ENCODE measurements at regions not wholly inside any gene's neighbourhood (a gene's known extent, or its start where the extent isn't known, plus 50 kb on each side); places are given as distances from the start of the nearest gene placed in this dataset.

GRCh38 chr2:207264310-207264709 lies 98.6 kb upstream of the KLF7 start:
- TF ChIP-seq CTCF (IDR thresholded peaks at IDR 0.05 in 2 of 3, conservative IDR thresholded peaks at IDR 0.05 in 1 of 3; ENCODE audit: insufficient read depth in 2 of 3, low read depth in 1 of 3, low read length in 3 of 3) (no peak), PCBP2 (IDR thresholded peaks at IDR 0.05; ENCODE audit: low read depth, low read length, poor library complexity, severe bottlenecking) (no peak), PHF20 (IDR thresholded peaks at IDR 0.05; ENCODE audit: partially characterized antibody) (no peak), EZH2 (IDR thresholded peaks at IDR 0.05; ENCODE audit: borderline replicate concordance, low read depth, low read length) (no peak), REST (IDR thresholded peaks at IDR 0.05; ENCODE audit: borderline replicate concordance) (no peak), REST (CRISPR knock-in tag; IDR thresholded peaks at IDR 0.05; ENCODE audit: low read depth) (no peak), SAFB2 (IDR thresholded peaks at IDR 0.05; ENCODE audit: borderline replicate concordance, low read depth, low read length, severe bottlenecking) (no peak), ZNF165 (CRISPR knock-in tag; IDR thresholded peaks at IDR 0.05; ENCODE audit: borderline replicate concordance) (no peak)
- TF ChIP-seq, protein P1, sequence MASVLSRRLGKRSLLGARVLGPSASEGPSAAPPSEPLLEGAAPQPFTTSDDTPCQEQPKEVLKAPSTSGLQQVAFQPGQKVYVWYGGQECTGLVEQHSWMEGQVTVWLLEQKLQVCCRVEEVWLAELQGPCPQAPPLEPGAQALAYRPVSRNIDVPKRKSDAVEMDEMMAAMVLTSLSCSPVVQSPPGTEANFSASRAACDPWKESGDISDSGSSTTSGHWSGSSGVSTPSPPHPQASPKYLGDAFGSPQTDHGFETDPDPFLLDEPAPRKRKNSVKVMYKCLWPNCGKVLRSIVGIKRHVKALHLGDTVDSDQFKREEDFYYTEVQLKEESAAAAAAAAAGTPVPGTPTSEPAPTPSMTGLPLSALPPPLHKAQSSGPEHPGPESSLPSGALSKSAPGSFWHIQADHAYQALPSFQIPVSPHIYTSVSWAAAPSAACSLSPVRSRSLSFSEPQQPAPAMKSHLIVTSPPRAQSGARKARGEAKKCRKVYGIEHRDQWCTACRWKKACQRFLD (CRISPR knock-in tag; IDR thresholded peaks at IDR 0.05): no peak

All from K562 (cell line).